ENCODE measurements at regions not wholly inside any gene's neighbourhood (a gene's known extent, or its start where the extent isn't known, plus 50 kb on each side); places are given as distances from the start of the nearest gene placed in this dataset.

DNA sequence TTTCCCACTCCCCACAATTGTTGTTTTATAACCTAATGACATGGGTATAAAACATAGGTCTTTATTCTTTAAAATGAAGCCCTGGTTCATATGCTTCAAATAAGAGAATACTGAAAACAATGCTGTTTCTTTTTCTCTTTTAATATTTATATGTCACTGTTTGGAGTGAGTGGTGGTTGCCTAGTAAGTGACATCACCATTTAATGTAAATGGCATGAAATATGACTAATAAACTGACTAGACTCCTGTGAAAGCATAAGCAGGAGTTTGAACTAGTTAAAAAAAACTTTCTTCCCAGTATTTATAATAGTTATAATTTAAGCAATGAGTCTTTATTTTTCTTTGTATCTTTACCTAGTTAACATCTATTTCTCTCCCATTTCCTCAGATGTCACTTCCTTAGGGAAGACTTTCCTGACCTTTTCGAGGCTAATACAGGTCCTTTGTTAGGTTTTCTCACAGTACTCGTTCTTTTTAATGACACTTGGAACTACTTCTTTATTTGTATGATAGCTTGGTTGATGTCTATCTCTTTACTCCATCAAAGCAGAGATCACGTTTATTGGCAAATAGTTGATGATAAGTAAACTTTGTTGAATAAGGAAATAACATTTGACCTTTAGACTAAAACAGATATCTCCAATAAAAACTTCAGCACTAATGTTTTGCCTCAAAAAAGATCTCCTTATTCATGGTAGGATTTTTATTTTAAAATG is 105.4 kb upstream of the PDC start:
- H3K9ac ChIP-seq (replicated peaks; ENCODE audit: extremely low read depth, insufficient read depth, low read length), result no peak overlapping the region
- H3K27ac ChIP-seq (ENCODE audit: insufficient read depth, low read depth, low read length), result peak overlapping the region; percentile 7

More for the DNA sequence above, 105.4 kb upstream of the PDC start:
- POLR2A ChIA-PET, result no interaction called here
- Histone ChIP-seq H2AFZ (ENCODE audit: low read depth, low read length) (peak overlapping the region; percentile 20), H3K36me3 (ENCODE audit: control insufficient read depth in 2 of 2, extremely low read depth in 1 of 2, insufficient read depth in 2 of 2, low read length in 2 of 2) (no peaks in the 10 kb centered on the region), H3K9me3 (replicated peaks; ENCODE audit: control insufficient read depth, insufficient read depth, low read length) (no peaks in the 10 kb centered on the region), H3K9me1 (replicated peaks; ENCODE audit: control insufficient read depth, extremely low read depth, insufficient read depth, low read length) (no peaks in the 10 kb centered on the region), H3K4me3 (replicated peaks in 1 of 3; ENCODE audit: insufficient read depth in 1 of 3, low read depth in 1 of 3, low read length in 3 of 3) (no peak overlapping the region), H3K4me2 (ENCODE audit: insufficient read depth, low read length) (no peak overlapping the region), H3K4me1 (ENCODE audit: control insufficient read depth, extremely low read depth, insufficient read depth, low read length) (peaks cover 6% of the 10 kb centered on the region), H3K27me3 (ENCODE audit: control insufficient read depth in 2 of 2, insufficient read depth in 2 of 2, low read length in 2 of 2) (no peaks in the 10 kb centered on the region), H3K79me2 (ENCODE audit: control insufficient read depth, insufficient read depth, low read length) (no peaks in the 10 kb centered on the region), H4K20me1 (replicated peaks; ENCODE audit: control insufficient read depth, extremely low read depth, insufficient read depth, low read length) (no peaks in the 10 kb centered on the region)
- no peak for TF ChIP-seq POLR2AphosphoS5 (IDR thresholded peaks at IDR 0.05; ENCODE audit: insufficient read depth, low read depth, low read length)
- TF ChIP-seq EZH2 (IDR thresholded peaks at IDR 0.05; ENCODE audit: borderline replicate concordance, low read depth, low read length, severe bottlenecking), result no peak
- no peak for TF ChIP-seq JUN (IDR thresholded peaks at IDR 0.05; ENCODE audit: borderline replicate concordance, insufficient read depth, insufficient read length, low read depth)
- TF ChIP-seq MYC (IDR thresholded peaks at IDR 0.05; ENCODE audit: low read depth, low read length), result no peak
- TF ChIP-seq GATA2 (IDR thresholded peaks at IDR 0.05; ENCODE audit: insufficient read depth, insufficient read length, low read depth, low read length), result no peak
- TF ChIP-seq, protein P1, sequence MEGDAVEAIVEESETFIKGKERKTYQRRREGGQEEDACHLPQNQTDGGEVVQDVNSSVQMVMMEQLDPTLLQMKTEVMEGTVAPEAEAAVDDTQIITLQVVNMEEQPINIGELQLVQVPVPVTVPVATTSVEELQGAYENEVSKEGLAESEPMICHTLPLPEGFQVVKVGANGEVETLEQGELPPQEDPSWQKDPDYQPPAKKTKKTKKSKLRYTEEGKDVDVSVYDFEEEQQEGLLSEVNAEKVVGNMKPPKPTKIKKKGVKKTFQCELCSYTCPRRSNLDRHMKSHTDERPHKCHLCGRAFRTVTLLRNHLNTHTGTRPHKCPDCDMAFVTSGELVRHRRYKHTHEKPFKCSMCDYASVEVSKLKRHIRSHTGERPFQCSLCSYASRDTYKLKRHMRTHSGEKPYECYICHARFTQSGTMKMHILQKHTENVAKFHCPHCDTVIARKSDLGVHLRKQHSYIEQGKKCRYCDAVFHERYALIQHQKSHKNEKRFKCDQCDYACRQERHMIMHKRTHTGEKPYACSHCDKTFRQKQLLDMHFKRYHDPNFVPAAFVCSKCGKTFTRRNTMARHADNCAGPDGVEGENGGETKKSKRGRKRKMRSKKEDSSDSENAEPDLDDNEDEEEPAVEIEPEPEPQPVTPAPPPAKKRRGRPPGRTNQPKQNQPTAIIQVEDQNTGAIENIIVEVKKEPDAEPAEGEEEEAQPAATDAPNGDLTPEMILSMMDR (IDR thresholded peaks at IDR 0.05; ENCODE audit: extremely low read depth in 1 of 2, insufficient read depth in 1 of 2, low read depth in 1 of 2, low read length in 2 of 2), result no peak
- TF ChIP-seq FOS (IDR thresholded peaks at IDR 0.05; ENCODE audit: borderline replicate concordance, insufficient read depth, low read length), result no peak
- no peak for TF ChIP-seq POLR2A (IDR thresholded peaks at IDR 0.05; ENCODE audit: low read depth, low read length)
- TF ChIP-seq, protein P2, sequence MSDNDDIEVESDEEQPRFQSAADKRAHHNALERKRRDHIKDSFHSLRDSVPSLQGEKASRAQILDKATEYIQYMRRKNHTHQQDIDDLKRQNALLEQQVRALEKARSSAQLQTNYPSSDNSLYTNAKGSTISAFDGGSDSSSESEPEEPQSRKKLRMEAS (IDR thresholded peaks at IDR 0.05; ENCODE audit: insufficient read depth, insufficient read length), result no peak
- dilution Hi-C loops (cut with MboI; ENCODE audit: extremely low pct_ligation_motif_present, low sequenced_read_pairs), result no loop called here
- no peak for FAIRE-seq
- intact Hi-C loops (cut with micrococcal nuclease), result no loop called here
- CTCF ChIA-PET, result no interaction called here
- peak; percentile 24 for DNase-seq (ENCODE audit: low read depth, low spot score)
- BruUV-seq (replicated peaks), result no TSS peak
